Kidney (tissue), 13 donors: ENCODE measurements at regions not wholly inside any gene's neighbourhood (a gene's known extent, or its start where the extent isn't known, plus 50 kb on each side); places are given as distances from the start of the nearest gene placed in this dataset.
A peak's percentile ranks its signal among the peaks of the same experiment; 100 is the strongest.
"Not testable (repeated sequence)": the region's sequence is repeated elsewhere in the genome, so short reads cannot be mapped to it uniquely, and the experiment has no call there.

Experiments
- DNase-seq, 5 donors: peaks; one replicate each; pipeline ENCODE4 v3.0.0-alpha.2; 2013 to 2020
- FAIRE-seq: peaks from 2 replicates; lab custom pipeline; 2012; peaks lifted over from hg19 to GRCh38; lab: Jason Lieb, UNC
- H3K27ac ChIP-seq, 2 donors: one replicate each; pipeline ENCODE4 v1.7.0; 2013; ENCODE audit warnings: low read depth in 2 of 2, low read length in 2 of 2, inconsistent platforms in 1 of 2
- H3K27me3 ChIP-seq: one replicate; pipeline ENCODE4 v1.7.1; 2013; ENCODE audit warnings: low read length, inconsistent platforms; ENCODE audit not compliant: control insufficient read depth, insufficient read depth
- H3K36me3 ChIP-seq, 3 donors: one replicate each; pipeline versions ENCODE4 v1.7.0 to v1.7.1; 2013; ENCODE audit warnings: low read length in 3 of 3, control low read depth in 1 of 3, inconsistent platforms in 1 of 3; ENCODE audit not compliant: insufficient read depth in 3 of 3, control insufficient read depth in 2 of 3
- H3K4me1 ChIP-seq, 3 donors: one replicate each; pipeline versions ENCODE4 v1.7.0 to v1.7.1; 2013; ENCODE audit warnings: low read length in 3 of 3, inconsistent platforms in 1 of 3, low read depth in 1 of 3; ENCODE audit not compliant: control insufficient read depth in 2 of 3, insufficient read depth in 2 of 3
- H3K4me3 ChIP-seq, 3 donors: one replicate each; pipeline versions ENCODE4 v1.7.0 to v1.8.1; 2013; ENCODE audit warnings: low read length in 3 of 3, control low read depth in 1 of 3, inconsistent platforms in 1 of 3
- H3K9ac ChIP-seq, 3 donors: one replicate each; pipeline versions ENCODE4 v1.7.0 to v1.7.1; 2013; ENCODE audit warnings: low read length in 3 of 3, control low read depth in 1 of 3, inconsistent platforms in 1 of 3
- H3K9me3 ChIP-seq, 3 donors: one replicate each; pipeline versions ENCODE4 v1.7.0 to v1.7.1; 2013; ENCODE audit warnings: low read length in 3 of 3, control low read depth in 1 of 3, inconsistent platforms in 1 of 3; ENCODE audit not compliant: control insufficient read depth in 2 of 3, insufficient read depth in 1 of 3
- intact Hi-C: fragments of 100-400 bp; cut with DNase I; formaldehyde crosslinking; loops from one replicate; pipeline ENCODE4 v1.11.1; 2022
- TF ChIP-seq, protein P1 (sequence below): IDR thresholded peaks from 3 replicates; pipeline ENCODE4 v1.5.1; 2012; ENCODE audit warnings: mild to moderate bottlenecking, moderate library complexity, borderline replicate concordance; ENCODE audit not compliant: insufficient read depth; ENCODE audit errors: extremely low read depth
- donor health status: control.
- donor health status: control.
- donor health status: control.
- donor health status: control.
- donor health status: control.
- donor health status: DM: yes; HTN: yes; CAD: no.
- donor health status: Normal renal cell carcinoma (clear cell type).

DNA sequence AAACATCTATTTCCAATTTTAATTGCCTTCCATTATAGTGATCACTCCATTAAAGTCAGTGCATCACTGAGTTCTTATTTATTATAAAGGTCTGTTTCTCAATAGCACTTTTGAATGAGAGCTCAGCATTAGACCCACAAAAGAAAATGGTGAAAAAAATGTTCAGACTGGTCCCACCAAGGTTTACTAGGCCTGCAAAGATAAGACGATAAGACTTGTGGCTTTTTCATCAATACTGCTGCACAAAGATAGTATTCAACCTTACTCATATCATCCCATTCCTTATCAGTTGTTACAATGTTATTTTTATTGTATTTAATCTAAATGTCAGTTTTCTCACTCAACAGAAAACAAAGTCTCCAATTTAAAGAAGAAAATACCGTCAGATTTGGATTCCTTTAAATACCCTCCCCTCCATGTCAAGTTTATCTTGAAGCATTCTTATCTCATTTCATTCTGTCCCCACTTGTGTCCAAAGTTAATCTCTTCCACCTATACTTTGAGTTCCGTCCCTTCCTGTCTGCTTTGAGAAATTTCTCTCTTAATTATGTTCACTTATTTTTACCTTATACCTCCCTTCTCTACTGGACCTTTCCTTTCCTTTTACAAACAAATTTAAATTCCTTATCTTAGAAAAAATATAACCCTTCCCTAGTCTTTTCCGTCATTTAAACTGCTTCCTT is 140.0 kb downstream of the GASK1B start:
- DNase-seq (no peak), FAIRE-seq (no peak)
- no peaks in the 10 kb centered on the region for H3K4me1 ChIP-seq
- TF ChIP-seq, protein P1, sequence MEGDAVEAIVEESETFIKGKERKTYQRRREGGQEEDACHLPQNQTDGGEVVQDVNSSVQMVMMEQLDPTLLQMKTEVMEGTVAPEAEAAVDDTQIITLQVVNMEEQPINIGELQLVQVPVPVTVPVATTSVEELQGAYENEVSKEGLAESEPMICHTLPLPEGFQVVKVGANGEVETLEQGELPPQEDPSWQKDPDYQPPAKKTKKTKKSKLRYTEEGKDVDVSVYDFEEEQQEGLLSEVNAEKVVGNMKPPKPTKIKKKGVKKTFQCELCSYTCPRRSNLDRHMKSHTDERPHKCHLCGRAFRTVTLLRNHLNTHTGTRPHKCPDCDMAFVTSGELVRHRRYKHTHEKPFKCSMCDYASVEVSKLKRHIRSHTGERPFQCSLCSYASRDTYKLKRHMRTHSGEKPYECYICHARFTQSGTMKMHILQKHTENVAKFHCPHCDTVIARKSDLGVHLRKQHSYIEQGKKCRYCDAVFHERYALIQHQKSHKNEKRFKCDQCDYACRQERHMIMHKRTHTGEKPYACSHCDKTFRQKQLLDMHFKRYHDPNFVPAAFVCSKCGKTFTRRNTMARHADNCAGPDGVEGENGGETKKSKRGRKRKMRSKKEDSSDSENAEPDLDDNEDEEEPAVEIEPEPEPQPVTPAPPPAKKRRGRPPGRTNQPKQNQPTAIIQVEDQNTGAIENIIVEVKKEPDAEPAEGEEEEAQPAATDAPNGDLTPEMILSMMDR = no peak
- intact Hi-C loops = no loop called here
- H3K4me3 ChIP-seq = peak overlapping the region in 1 of 3 donors; percentile 30
- peaks cover 0 to 6% (median 0%) of the 10 kb centered on the region in 3 donors for H3K9me3 ChIP-seq
- no peaks in the 10 kb centered on the region for H3K27me3 ChIP-seq
- no peaks in the 10 kb centered on the region for H3K36me3 ChIP-seq
- peak overlapping the region; percentile 29 to 50 for H3K27ac ChIP-seq
- peak overlapping the region in 1 of 3 donors; percentile 13 for H3K9ac ChIP-seq

DNA sequence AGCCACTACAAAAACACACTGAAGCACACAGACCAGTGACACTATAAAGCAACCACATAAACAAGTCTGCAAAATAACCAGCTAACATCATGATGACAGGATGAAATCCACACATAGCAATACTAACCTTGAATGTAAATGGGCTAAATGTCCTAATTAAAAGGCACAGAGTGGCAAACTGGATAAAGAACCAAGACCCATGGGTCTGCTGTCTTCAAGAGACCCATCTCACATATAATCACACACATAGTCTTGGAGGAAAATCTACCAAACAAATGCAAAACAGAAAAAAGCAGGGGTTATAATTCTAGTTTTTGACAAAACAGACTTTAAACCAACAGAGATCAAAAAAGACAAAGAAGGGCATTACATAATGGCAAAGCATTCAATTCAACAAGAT is 144.4 kb downstream of the GASK1B start:
- H3K4me1 ChIP-seq, DNase-seq, H3K27me3 ChIP-seq, H3K27ac ChIP-seq, H3K4me3 ChIP-seq, FAIRE-seq, H3K36me3 ChIP-seq, H3K9ac ChIP-seq, intact Hi-C loops: not testable (repeated sequence)
- peaks cover 0 to 13% (median 0%) of the 10 kb centered on the region in 3 donors for H3K9me3 ChIP-seq

DNA sequence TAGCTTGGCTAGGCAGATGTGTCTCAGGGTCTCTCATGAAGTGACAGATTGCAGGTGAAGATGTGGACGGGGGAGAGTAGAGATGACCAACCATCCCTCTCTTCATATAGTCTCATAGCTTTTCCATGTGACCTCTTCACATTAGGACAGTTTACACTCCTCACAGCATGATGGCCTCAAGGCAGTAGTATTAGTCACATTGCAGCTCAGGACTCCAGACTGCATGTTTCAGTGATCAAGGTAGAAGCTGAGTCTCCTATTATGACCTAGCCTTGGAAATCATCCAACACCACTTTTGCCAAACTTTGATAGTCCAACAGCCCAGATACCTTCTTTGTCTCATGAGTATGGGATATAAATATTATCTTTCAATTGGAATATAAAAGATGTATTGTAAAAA is 147.7 kb downstream of the GASK1B start:
- no peak for FAIRE-seq

DNA sequence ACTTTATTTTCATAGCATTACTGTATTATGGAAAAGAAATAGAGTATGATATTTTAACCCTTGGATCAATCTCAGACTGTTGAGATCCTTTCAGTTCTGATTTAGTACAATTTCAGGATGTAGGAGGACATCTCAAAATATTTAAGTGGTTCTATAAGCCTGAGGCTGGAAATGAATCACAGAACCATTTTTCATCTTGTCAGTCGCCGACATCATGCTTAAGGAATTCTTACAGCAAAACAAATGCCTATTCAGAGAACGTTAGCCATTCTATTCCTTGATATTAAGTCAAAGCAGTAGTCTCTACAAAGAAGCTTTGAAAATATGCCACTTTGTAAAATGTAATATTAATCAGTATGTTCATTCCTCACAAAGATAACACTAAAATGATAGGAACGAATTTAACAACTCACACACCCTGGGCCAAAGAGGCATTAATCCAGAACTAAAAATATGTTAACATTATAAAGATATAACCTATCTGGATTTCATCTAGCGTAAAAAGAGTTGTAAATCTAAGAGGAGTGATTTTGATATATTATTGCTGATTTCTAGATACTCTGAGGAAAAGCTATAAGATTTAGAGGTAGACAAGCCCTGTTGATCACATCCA is 152.0 kb downstream of the GASK1B start:
- Histone ChIP-seq H3K27ac (no peak overlapping the region), H3K4me3 (no peak overlapping the region), H3K9ac (no peak overlapping the region), H3K4me1 (peaks cover 0 to 2% (median 0%) of the 10 kb centered on the region in 3 donors), H3K9me3 (no peaks in the 10 kb centered on the region), H3K27me3 (no peaks in the 10 kb centered on the region), H3K36me3 (no peaks in the 10 kb centered on the region)
- TF ChIP-seq, protein P1 = no peak
- intact Hi-C loops = no loop called here
- FAIRE-seq = no peak
- peak in 1 of 5 donors; percentile 76 for DNase-seq

More for the DNA sequence above, 147.7 kb downstream of the GASK1B start:
- no peak for DNase-seq
- no peaks in the 10 kb centered on the region for H3K27me3 ChIP-seq
- TF ChIP-seq, protein P1 = no peak
- H3K36me3 ChIP-seq = no peaks in the 10 kb centered on the region
- intact Hi-C loops = no loop called here
- H3K4me3 ChIP-seq = no peak overlapping the region
- peaks cover 0 to 13% (median 0%) of the 10 kb centered on the region in 3 donors for H3K9me3 ChIP-seq
- H3K27ac ChIP-seq = no peak overlapping the region
- no peak overlapping the region for H3K9ac ChIP-seq
- H3K4me1 ChIP-seq = peaks cover 0 to 2% (median 0%) of the 10 kb centered on the region in 3 donors
